K562 (cell line): ENCODE measurements at regions not wholly inside any gene's neighbourhood (a gene's known extent, or its start where the extent isn't known, plus 50 kb on each side); places are given as distances from the start of the nearest gene placed in this dataset.
A peak's percentile ranks its signal among the peaks of the same experiment; 100 is the strongest.

Experiments used
- ATAC-seq: fragments of 200-7000 bp; cut with Tn5 transposase; 3 replicates; pipeline ENCODE4 v1.9.1; 2020; ENCODE audit warnings: moderate library complexity
- BruUV-seq: library from RNA; stranded (reverse); fragments of 400-500 nt; replicated peaks from 2 replicates; lab custom pipeline; 2021; lab: Mats Ljungman, UMichigan
- CTCF ChIA-PET: fragments of 300-600 bp; formaldehyde crosslinking; extraction: SDS; loops from one replicate; lab custom pipeline; 2021; ENCODE audit warnings: low intra/inter-chr PET ratio; lab: Yijun Ruan, JAX
- POLR2A ChIA-PET: fragments of 300-600, 350-650 bp; sonication (Branson Sonifier 250); formaldehyde crosslinking; extraction: SDS; loops from one replicate; lab custom pipeline; 2021; ENCODE audit warnings: antibody characterized with exemption, inconsistent platforms; lab: Yijun Ruan, JAX
- DNase-seq, 4 experiments: peaks; one replicate each; pipeline versions ENCODE4 v3.0.0 to v3.0.0-alpha.2; 2011 to 2018; ENCODE audit warnings: low spot score in 3 of 4, mixed read lengths in 3 of 4; ENCODE audit errors: extremely low read depth in 1 of 4
- FAIRE-seq: peaks from 2 replicates; lab custom pipeline; 2011; peaks lifted over from hg19 to GRCh38; lab: Jason Lieb, UNC
- H2AFZ ChIP-seq: 2 replicates; pipeline ENCODE4 v1.6.0; 2011; ENCODE audit warnings: low read depth, low read length, control low read depth, inconsistent platforms
- H3K27ac ChIP-seq: fragments of 200-600 bp; 3 replicates; pipeline ENCODE4 v1.8.0; 2011; ENCODE audit warnings: low read depth, mild to moderate bottlenecking, control low read depth, inconsistent platforms, low read length, moderate library complexity, mixed read lengths; ENCODE audit errors: extremely low read depth
- H3K27me3 ChIP-seq, 2 experiments: fragments of 300-600 bp in 1 of 2; 2 replicates in 1 of 2; 3 replicates in 1 of 2; pipeline versions ENCODE4 v1.6.0 to v1.8.0; 2011; ENCODE audit warnings: inconsistent platforms in 2 of 2, low read length in 2 of 2, mild to moderate bottlenecking in 1 of 2, mixed read lengths in 1 of 2, moderate library complexity in 1 of 2; ENCODE audit not compliant: control insufficient read depth in 2 of 2, insufficient read depth in 2 of 2
- H3K36me3 ChIP-seq: fragments of 300-600 bp; 3 replicates; pipeline ENCODE4 v1.8.0; 2011; ENCODE audit warnings: mild to moderate bottlenecking, low read length, inconsistent platforms; ENCODE audit not compliant: control insufficient read depth, insufficient read depth
- H3K4me1 ChIP-seq, 2 experiments: fragments of 200-600 bp in 1 of 2; replicated peaks in 1 of 2; 2 replicates in 1 of 2; 3 replicates in 1 of 2; pipeline versions ENCODE4 v1.5.1 to v1.8.0; 2011; ENCODE audit warnings: inconsistent platforms in 2 of 2, low read length in 2 of 2, mild to moderate bottlenecking in 1 of 2, mixed read lengths in 1 of 2, moderate library complexity in 1 of 2; ENCODE audit not compliant: control insufficient read depth in 2 of 2, insufficient read depth in 2 of 2
- H3K4me2 ChIP-seq: 2 replicates; pipeline ENCODE4 v1.6.1; 2011; ENCODE audit warnings: low read length, control low read depth, inconsistent platforms, mixed read lengths; ENCODE audit not compliant: insufficient read depth
- H3K4me3 ChIP-seq: fragments of 200-600 bp; sonication (generic), shearing (Covaris generic); 2 replicates; pipeline ENCODE4 v1.5.1; 2016; ENCODE audit warnings: control low read depth, inconsistent platforms
- H3K79me2 ChIP-seq: fragments of 200-600 bp; 3 replicates; pipeline ENCODE4 v1.8.0; 2011; ENCODE audit warnings: low read length, inconsistent platforms; ENCODE audit not compliant: control insufficient read depth, insufficient read depth
- H3K9ac ChIP-seq, 2 experiments: 2 replicates each; pipeline versions ENCODE4 v1.6.0 to v1.6.1; 2011; ENCODE audit warnings: low read depth in 2 of 2, low read length in 2 of 2, control low read depth in 1 of 2, inconsistent platforms in 1 of 2, mild to moderate bottlenecking in 1 of 2, mixed read lengths in 1 of 2; ENCODE audit not compliant: insufficient read depth in 1 of 2
- H3K9me1 ChIP-seq: one replicate; pipeline ENCODE4 v1.6.0; 2011; ENCODE audit warnings: inconsistent platforms, mild to moderate bottlenecking, low read length, moderate library complexity; ENCODE audit not compliant: control insufficient read depth, insufficient read depth
- H3K9me3 ChIP-seq: replicated peaks from 2 replicates; pipeline ENCODE4 v1.5.1; 2011; ENCODE audit warnings: low read depth, low read length, inconsistent platforms; ENCODE audit not compliant: control insufficient read depth, insufficient read depth
- H4K20me1 ChIP-seq: replicated peaks from 2 replicates; pipeline ENCODE4 v1.6.1; 2011; ENCODE audit warnings: low read length, inconsistent platforms, mixed read lengths; ENCODE audit not compliant: control insufficient read depth, insufficient read depth
- DPF2 ChIP-seq: fragments of 450-650 bp; IDR thresholded peaks from 2 replicates; pipeline ENCODE4 v1.6.1; 2016
- FOXO4 ChIP-seq: fragments of 450-650 bp; formaldehyde crosslinking; IDR thresholded peaks from 2 replicates; pipeline ENCODE4 v1.4.0; 2020; ENCODE audit warnings: mild to moderate bottlenecking, moderate library complexity
- HDAC2 ChIP-seq: fragments of 450-650 bp; IDR thresholded peaks from 2 replicates; pipeline ENCODE4 v1.6.1; 2016; ENCODE audit warnings: mild to moderate bottlenecking
- ID3 ChIP-seq, 2 experiments: fragments of 250-450 bp in 1 of 2; fragments of 450-650 bp in 1 of 2; sonication (Bioruptor Pico) in 1 of 2; IDR thresholded peaks; 2 replicates each; pipeline versions ENCODE4 v1.6.1 to v1.8.0; 2016 to 2021; ENCODE audit warnings: mild to moderate bottlenecking in 2 of 2, moderate library complexity in 2 of 2, missing compliant biosample characterization in 1 of 2, missing genetic modification characterization in 1 of 2
- KDM4B ChIP-seq, 2 experiments: fragments of 450-650 bp in 1 of 2; sonication (generic) in 1 of 2; IDR thresholded peaks; 2 replicates each; pipeline ENCODE4 v1.6.1; 2016 to 2017; ENCODE audit warnings: borderline replicate concordance in 2 of 2, antibody characterized with exemption in 1 of 2, low read depth in 1 of 2, mild to moderate bottlenecking in 1 of 2
- NR2F6 ChIP-seq: fragments of 450-650 bp; formaldehyde crosslinking; IDR thresholded peaks from 2 replicates; pipeline ENCODE4 v1.4.0; 2020; ENCODE audit warnings: mild to moderate bottlenecking
- NR3C1 ChIP-seq: sonication (generic); formaldehyde crosslinking; IDR thresholded peaks from 2 replicates; pipeline ENCODE4 v1.8.1; 2022; ENCODE audit warnings: missing genetic modification reagents
- SIRT6 ChIP-seq: IDR thresholded peaks from one replicate; pipeline ENCODE4 v1.6.1; 2012; ENCODE audit warnings: low read depth, mild to moderate bottlenecking, control low read depth, inconsistent platforms, low read length, moderate library complexity
- SRSF3 ChIP-seq: fragments of 200-400 bp; formaldehyde crosslinking; IDR thresholded peaks from 2 replicates; pipeline ENCODE4 v1.6.1; 2016; ENCODE audit warnings: mild to moderate bottlenecking, low read length, moderate library complexity; ENCODE audit not compliant: insufficient read depth
- ZNF253 ChIP-seq: fragments of 250-450 bp; sonication (Bioruptor Pico); conservative IDR thresholded peaks from 2 replicates; pipeline ENCODE4 v1.6.1; 2021; ENCODE audit warnings: mild to moderate bottlenecking
- ZNF395 ChIP-seq: fragments of 200-800 bp; sonication (Bioruptor generic); IDR thresholded peaks from 2 replicates; pipeline ENCODE4 v1.6.1; 2017; ENCODE audit warnings: missing genetic modification characterization, missing compliant biosample characterization
- ZNF639 ChIP-seq, 2 experiments: fragments of 200-800 bp in 1 of 2; sonication (Bioruptor generic) in 1 of 2; sonication (generic) in 1 of 2; formaldehyde crosslinking in 1 of 2; IDR thresholded peaks in 1 of 2; conservative IDR thresholded peaks in 1 of 2; 2 replicates each; pipeline versions ENCODE4 v1.5.0 to v1.6.1; 2016 to 2020; ENCODE audit warnings: missing compliant biosample characterization in 1 of 2, missing genetic modification characterization in 1 of 2, missing genetic modification reagents in 1 of 2
- ZNF830 ChIP-seq: fragments of 250-450 bp; sonication (Bioruptor Pico); IDR thresholded peaks from 2 replicates; pipeline ENCODE4 v1.5.0; 2021; ENCODE audit warnings: mild to moderate bottlenecking
- WGBS: fragments of 100-300 bp; shearing (Covaris generic); methylation state at CpG from one replicate; pipeline ENCODE4 v1.1.6; 2016; ENCODE audit warnings: low coverage, mixed read lengths; ENCODE audit not compliant: insufficient coverage; ENCODE audit errors: missing lambda C conversion rate; 5-methylcytosine and 5-hydroxymethylcytosine counted together
- in situ Hi-C: fragments of 300-500 bp; cut with MboI; formaldehyde crosslinking; loops from 4 replicates; pipeline ENCODE4 v1.15.0; 2018; ENCODE audit warnings: inconsistent platforms, mixed read lengths
- intact Hi-C: fragments of 100-400 bp; cut with micrococcal nuclease; formaldehyde crosslinking; loops from 2 replicates; pipeline ENCODE4 v1.14.2; 2022

- TF ChIP-seq HDAC2 (no peak), ID3 (CRISPR knock-in tag; IDR thresholded peaks at IDR 0.05) (no peak), ID3 (tag; IDR thresholded peaks at IDR 0.05) (no peak), KDM4B (IDR thresholded peaks at IDR 0.05; ENCODE audit: borderline replicate concordance in 2 of 2, low read depth in 1 of 2) (no peak), FOXO4 (CRISPR knock-in tag) (no peak), ZNF253 (CRISPR knock-in tag) (no peak), ZNF395 (CRISPR knock-in tag) (no peak), SRSF3 (no peak), SIRT6 (no peak), NR2F6 (CRISPR knock-in tag) (no peak), ZNF639 (CRISPR knock-in tag; conservative IDR thresholded peaks at IDR 0.05 in 1 of 2, IDR thresholded peaks at IDR 0.05 in 1 of 2) (no peak), ZNF830 (CRISPR knock-in tag) (no peak), NR3C1 (CRISPR knock-in tag) (no peak), DPF2 (no peak)
- Histone ChIP-seq H3K36me3 (no peaks in the 10 kb centered on the region), H4K20me1 (no peaks in the 10 kb centered on the region), H3K27me3 (peaks cover 5 to 11% of the 10 kb centered on the region in 2 experiments; a peak in 4 of 5 replicates), H2AFZ (no peak overlapping the region), H3K9ac (no peak overlapping the region), H3K4me1 (no peaks in the 10 kb centered on the region), H3K4me2 (no peak overlapping the region), H3K9me1 (no peaks in the 10 kb centered on the region), H3K27ac (no peak overlapping the region), H3K4me3 (no peak overlapping the region), H3K79me2 (no peaks in the 10 kb centered on the region), H3K9me3 (no peaks in the 10 kb centered on the region)
- peak; percentile 32 for FAIRE-seq
- 0% methylated on average over 1 of the region's 1 CpG for WGBS
- ChIA-PET CTCF (no interaction called here), POLR2A (interaction anchor here (1.2 kb wide), 1 partner anchor 10 kb away, joined by 5 read pairs; no protein-coding TSS in a partner anchor)
- intact Hi-C loops (no loop called here), in situ Hi-C loops (no loop called here)
- no TSS peak for BruUV-seq
- ATAC-seq: no peak
- no peak for DNase-seq
These were observed 66.8 kb downstream of the ZNF503 start for GRCh38 chr10:75334720-75335119.
